MV-4-11 (cell line): ENCODE measurements at regions not wholly inside any gene's neighbourhood (a gene's known extent, or its start where the extent isn't known, plus 50 kb on each side); places are given as distances from the start of the nearest gene placed in this dataset.
A peak's percentile ranks its signal among the peaks of the same experiment; 100 is the strongest.
"Not testable (repeated sequence)": the region's sequence is repeated elsewhere in the genome, so short reads cannot be mapped to it uniquely, and the experiment has no call there.

Experiments
- DNase-seq: peaks from one replicate; lab custom pipeline; 2025; lab: John Stamatoyannopoulos, UW

DNA sequence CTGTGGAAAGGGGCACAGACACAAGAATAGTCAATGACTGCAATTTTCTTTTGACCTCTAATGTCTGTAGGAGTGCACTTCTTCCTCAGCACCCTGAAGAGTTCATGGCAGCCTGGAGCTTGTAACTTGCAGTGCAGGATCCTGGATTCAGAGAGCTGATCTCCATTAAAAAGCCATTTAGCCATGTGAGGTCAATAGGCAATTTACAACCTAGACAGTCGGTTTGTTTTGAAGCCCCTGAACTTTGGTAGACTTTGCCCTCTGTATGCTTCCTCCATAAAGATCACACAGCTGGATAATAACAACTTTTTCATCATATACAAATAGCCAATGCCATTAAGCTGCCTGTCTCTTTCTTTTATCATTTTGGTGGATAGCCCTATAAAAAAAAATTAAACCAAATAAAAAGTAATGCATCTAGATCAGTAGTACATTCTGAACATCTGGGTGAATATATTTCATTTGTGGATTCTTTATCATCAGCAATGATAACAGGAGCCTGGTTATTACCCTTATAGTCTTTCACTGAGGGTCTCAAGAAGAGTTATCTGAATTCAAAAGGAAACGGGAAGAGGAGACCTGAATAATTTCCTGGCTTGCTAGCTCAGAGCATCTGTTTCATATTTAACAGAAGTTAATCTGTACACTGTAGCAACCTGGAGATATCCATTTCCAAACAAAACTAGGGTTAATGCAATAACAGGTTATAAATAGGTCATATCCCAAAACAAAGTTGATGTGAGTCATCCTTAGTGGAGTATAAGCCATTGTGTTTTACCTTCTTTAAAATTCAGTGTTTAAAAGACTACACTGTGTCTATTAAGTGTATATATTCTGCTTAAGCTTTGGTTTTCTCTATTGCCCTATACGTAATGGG is 193.8 kb upstream of the ACTBL2 start:
- no peak for DNase-seq

DNA sequence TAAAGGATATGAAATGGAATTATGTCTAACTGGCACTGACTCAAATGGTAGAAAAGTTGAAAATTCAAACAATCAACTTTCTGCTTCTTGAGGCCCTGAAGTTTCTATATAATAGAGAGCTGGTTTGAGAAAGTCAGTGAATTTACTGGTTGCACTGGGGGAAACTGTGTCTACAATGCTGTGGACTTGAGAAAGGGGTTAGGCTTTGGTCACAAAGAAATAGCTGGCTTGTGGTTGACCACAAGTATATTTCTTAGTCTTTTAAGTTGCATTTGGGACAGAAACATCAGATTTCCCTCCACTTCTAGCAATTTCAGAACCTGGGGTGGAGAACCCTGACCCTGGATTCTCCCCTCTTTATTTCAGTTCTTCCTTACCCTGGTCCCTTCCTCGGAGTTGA is 192.6 kb upstream of the ACTBL2 start:
- peak; percentile 13 for DNase-seq

DNA sequence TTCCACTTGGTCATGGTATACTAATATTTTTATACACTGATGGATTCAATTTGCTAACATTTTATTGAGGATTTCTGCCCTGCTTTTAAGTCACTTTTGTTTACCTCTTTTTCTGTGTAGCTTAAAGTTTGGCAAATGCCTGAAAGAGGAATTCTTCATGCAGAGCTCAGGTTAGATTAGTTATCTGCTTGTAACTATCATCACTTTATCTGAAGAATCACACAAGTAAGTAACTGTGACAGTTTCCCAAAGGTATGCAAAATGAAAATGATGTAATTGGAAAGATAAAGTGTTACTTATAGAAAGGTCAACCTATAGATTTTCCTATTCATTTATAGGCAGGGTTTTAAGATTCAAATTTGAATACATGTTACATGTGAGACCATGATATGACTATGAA is 188.8 kb upstream of the ACTBL2 start:
- no peak for DNase-seq

DNA sequence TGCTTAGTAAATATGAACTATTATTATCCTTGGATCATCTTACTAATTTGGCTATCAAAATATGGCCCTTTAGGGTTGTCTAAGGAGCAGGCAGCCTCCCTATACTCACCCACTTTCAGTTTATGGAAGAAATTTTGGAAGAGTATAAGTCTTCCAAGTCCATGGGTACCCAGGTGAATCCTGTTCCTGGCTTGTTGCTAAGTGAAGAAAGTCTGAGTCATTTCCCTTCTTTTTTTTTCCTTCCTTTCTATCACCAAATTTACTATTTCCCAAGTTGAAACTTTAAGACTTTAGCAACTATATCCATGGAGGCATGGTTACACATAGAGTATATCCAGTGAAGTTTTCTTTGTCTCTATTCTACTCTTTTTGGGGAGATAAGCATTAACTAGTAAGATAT is 184.0 kb upstream of the ACTBL2 start:
- no peak for DNase-seq

DNA sequence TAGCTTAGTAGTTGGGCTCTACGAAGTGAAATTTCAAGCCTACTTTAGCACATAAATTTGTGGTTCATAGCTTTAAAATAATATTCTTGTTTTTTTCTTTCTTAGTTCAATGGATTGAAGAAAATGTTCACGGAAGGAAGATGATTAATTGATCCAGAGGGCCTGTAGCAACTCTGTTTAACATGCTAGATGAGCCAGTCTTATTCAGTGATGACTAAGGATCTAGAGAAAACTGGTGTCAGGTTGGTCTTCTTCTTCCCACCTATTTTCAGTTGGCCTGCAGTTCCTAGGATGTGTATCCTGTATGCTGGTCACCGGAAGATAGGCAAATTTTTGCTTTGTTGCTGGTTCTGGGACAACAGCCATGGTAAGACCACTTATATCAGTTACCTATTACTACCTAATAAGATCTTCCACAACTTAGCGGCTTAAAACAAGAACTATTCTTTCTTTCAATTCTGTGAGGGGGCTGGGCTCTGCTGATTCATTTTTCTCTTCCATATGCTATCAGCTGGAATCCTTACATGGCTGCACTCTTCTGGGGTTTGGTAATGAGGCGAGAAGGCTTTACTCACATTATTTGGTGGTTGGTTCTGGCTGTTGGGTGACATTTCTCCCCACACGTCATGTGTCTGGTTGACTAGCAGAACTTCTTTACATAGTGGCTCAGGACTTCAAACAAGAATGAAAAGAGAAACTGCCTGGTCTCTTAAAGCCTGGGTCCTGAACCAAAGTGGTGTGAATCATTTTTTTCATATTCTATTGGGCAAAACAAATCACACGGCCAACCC is 182.7 kb upstream of the ACTBL2 start:
- no peak for DNase-seq

DNA sequence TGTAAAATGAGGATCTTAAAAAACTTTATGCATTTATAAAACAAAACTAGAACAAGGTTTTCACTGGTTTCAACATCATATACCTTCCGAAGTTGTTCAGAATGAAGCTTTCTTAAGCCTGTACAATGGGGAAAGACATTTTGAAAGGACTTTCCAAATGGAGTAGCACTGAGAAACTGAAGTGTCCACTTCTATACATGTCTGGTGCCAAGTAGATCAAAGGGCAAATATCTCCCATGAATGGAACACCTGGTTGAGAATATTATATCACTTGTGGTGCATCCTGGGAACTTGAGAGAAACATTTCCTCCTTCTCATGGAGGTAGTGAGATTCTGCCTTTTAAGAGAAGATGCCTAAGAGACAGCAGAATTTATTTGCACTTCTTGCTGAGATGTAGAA is 182.1 kb upstream of the ACTBL2 start:
- DNase-seq, result no peak

DNA sequence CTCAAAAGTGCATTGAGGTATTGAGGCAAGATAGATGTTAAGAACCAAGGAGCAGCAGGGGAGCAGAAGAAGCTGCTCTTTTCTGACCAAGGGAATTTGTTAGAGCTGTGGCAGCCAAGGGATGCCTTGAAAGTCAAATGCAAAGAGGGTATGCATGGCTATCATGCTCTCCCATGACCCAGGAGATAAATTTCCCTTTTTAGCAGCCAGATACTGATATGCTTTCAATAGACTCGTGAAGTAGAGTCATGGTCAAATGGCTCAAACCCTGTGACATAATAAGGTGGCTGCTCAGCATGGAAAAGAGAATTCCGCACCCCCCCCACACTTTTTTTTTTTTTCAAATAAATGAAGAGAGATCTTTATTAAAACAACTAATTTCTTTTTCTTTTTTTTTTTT is 180.9 kb upstream of the ACTBL2 start:
- no peak for DNase-seq

DNA sequence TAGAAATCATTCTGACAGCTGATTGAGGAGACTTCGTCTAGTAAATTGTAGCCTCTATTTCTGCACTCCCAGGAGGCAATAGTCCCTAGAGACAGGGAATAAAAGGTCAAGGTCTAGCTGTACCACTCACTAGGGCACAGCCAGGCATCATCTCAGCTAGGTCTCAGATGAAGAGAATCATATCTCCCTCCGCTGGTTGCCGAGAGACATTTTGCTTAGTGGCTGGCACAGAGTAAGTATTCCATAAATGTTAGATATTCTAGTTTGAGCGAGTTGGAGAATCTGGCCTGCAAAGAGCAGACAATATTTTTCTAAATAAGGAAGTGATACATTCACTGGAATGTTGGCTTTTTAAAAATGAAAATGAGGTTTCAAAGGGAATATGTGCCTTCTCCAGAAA is 180.4 kb upstream of the ACTBL2 start:
- no peak for DNase-seq

DNA sequence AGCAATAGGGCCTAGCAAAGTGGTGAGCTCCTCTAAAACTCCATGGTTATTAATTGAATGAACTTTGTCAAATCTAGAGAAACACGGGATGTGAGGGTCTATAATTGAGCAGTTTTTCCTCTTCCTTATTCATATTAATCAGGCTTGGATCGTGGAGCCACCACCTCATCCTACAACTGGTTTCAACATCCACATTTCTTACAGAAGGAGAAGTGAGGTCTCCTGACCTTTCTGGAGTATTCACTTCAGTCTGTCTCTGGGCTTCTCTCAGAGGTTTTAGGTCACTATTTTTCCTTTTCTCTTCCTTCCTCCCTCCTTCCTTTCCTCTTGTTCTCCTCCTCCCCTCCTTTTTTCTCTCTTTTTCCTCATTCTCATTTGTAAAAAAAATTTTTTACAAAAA is 177.3 kb upstream of the ACTBL2 start:
- DNase-seq, result peak; percentile 58

DNA sequence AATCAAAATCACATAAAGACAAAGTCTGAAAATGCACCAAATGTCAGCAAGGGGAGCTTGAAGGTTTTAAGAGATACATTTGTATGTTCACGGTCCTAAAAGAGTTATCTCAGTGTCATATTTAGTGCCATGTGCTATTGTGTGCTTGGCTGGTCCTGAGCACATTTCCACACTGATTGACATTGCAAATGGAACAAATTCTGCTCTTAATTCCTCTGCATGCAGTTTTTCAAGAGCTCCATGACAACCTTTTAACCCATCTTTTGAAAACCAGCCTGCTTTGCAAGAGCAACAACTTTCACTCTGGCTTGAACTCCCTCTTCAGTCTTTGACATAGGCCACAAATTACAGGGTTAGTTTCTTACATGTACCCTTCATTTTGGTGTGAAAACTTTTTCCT is 175.4 kb upstream of the ACTBL2 start:
- DNase-seq, result no peak

DNA sequence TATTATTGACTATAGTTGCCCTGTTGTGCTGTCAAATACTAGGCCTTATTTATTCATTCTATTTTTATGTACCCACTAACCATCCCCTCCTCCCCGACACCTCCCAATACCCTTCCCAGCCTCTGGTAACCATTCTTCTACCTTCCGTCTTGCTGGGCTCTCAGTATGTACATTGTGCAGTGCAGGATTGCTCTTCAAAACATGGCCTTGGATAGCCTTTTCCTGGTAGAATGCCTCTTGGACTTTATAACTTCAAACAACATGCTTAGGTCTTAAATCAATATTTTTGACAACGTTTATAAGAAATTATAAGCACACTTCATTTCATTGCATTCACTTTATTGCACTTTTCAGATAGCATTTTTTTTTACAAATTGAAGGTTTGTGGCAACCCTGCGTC is 172.6 kb upstream of the ACTBL2 start:
- DNase-seq, result no peak

DNA sequence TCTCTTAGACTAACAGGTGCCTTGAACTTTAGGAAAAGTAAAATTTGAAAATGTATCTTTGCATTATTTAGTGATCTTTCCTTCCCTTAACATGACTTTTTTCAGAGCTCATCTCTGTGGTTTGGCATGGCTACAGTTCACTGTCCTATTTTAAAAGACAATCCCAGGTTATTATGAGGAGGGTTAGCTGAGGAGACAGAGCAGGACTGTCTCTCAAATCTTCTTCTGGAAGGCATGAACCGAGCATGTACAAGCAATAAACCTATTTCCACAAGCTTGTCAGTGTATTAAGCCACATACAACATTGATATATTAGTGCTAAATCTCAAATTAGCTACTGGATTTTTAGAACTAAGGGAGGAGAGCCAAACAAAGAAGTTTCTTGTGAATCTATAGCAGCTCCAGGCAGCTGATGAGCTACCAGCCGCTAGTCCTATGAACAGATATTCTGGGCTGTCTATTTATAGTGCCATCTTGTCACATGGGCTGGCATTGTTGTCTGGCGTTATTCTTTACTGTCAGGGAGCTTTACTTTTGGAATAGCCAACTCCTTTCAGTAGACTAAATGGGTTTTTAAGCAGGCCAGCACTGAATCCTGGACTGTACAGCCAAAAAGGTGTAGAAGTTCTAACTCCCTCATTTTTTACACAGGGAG is 171.2 kb upstream of the ACTBL2 start:
- DNase-seq, result no peak

DNA sequence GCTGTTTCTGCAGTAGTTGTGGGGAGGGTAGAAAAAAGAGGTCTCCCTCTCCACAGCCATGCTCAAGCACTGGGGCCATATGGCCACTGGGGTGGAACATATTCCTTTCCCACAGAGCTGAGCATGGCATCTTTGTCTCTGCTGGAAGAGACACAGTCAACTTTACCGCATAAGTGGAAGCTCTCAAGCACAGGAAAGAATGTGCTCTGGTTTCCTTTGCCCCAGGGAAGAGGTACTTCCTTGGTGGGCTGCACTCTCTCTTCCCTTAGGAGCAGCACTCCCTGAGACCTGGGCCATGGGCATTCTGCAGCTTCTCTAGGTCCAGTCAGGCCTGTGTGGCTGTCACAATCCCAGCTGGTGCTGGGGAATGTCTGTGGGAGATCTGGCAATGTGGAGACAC is 168.5 kb upstream of the ACTBL2 start:
- no peak for DNase-seq

DNA sequence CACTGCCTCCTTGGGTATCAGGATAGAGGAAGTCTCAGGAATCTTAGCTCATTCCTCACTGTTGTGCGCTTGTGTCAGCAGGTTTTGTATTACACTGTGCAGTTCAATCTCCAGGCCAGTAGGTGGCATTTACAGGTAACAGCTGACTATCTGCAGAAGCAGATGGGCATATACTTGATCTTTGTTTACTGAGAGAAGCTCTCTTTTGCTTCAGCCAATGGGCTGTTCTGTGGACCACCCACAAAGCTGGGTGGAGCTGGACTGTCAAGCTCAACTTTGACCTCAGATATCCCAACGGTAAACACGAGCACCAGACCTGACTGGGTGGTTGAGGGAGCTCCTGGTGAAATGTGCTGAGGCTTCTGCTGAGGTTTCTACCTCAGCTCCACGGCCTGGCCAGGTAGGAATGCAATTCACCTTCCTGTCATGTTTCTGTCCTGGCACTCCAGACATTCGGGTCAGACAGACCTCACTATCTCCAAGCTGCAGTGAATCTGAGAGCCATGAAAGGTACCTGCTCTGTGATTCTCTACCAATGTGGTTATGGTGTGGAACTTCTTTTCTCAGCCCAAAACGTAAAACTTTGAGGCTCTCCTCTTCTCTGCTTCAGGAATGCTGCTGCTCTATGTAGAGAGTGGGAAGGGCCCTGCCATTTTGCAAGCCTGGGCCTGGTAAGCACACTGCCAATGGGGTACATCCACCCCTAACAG is 167.9 kb upstream of the ACTBL2 start:
- peak; percentile 35 for DNase-seq

DNA sequence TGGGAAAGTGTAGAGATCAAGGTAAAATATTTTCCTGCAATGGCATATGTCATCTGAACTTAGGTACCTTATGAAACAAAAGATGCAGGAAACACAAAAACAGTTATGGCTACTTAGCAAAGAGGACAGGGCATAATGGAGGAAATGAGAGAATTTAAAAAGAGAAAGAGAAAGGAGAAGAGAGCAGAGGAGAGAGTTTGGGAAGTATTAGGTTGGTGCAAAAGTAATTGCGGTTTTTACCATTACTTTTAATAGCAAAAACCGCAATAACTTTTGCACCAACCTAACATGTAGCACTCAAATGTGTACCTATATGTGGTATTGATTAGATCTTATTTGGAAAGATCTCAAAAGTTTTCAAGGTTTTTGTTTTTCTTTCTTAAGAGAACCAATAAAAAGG is 160.1 kb upstream of the ACTBL2 start:
- no peak for DNase-seq

DNA sequence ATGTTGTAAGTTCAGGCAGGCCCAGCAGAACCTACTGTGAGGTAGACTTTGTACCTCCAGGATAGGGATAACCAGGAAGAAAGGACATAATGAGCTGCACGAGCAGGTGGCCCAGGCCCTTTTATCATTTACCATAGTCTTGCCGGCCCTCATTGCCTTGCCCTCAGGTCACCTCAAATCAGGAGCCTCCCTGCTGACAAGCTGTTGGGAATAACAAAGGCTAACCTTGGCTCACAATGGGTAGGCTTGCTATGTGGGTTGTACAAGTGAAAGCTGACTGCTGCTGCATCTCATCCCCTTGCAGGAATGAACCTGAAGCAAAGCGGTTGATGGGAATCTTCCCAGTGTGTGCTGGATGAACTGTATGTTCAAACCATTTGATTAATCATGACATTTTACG is 159.5 kb upstream of the ACTBL2 start:
- no peak for DNase-seq

DNA sequence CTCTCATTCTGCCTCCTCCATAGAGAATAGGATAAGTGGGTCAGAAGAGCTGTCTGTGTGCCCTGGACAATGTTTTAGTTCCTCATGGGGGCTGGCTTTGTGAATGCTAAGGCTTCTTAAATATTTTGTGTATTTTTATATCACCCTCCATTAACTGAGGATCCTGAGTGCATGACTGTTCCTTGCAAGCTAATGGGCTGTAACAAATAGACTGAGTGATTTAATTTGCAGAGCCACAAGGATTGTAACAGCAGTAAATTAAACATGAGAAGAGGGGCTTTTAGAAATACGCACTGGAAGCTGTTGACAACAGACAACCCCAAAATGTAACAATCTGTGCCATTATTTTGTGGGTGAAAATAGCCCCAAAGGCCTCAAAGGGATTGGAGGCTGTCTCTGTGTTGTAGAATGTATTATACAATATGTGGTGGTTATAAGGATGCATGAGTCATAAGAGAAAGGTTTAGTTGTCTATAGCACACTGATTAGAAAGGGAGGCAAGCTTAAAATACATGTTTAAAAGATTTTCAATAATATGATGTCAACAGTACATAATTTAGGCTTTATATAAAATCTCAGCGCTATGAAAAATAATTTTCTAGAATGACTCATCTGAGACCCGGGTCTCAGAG is 152.7 kb upstream of the ACTBL2 start:
- no peak for DNase-seq

DNA sequence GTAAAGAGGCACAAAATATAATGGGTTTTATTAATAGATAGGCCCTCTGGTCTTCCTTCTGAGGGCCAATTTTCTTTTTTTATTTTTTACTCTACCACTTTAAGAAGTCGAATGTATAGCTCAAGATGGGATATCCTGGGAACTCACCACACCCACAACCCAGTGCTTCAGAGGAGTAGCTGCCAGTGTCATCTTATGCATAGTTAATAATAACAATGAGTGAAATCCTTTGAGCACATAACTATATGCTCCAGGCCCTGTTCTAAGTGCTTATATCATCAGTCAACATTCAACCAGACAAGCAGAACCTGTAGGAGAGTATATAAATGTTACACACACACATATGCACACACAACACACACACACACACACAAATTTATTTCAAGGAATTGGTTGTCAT is 150.3 kb upstream of the ACTBL2 start:
- no peak for DNase-seq

DNA sequence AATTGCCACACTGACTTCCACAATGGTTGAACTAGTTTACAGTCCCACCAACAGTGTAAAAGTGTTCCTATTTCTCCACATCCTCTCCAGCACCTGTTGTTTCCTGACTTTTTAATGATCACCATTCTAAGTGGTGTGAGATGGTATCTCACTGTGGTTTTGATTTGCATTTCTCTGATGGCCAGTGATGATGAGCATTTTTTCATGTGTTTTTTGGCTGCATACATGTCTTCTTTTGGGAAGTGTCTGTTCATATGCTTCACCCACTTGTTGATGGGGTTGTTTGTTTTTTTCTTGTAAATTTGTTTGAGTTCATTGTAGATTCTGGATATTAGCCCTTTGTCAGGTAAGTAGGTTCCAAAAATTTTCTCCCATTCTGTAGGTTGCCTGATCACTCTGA is 148.5 kb upstream of the ACTBL2 start:
- DNase-seq, result not testable (repeated sequence)

DNA sequence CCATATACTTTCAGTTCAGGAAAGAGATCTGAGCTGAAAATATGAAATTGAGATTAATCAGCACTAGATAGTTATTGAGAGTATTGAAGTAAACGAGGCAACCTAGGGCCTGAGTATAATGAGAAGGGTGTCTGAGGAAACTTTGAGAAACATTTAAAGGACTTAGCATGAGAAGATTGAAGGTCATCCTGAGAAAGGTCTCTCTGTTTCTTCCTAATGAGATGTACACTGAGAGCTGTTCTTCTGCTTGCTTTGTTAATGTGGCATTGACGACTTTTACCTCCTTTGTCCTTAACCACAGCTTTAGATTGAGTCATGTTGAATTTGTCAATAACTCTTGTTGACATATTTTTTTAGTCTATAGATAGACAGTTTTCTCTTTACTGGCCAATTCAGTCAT is 145.1 kb upstream of the ACTBL2 start:
- DNase-seq, result no peak

DNA sequence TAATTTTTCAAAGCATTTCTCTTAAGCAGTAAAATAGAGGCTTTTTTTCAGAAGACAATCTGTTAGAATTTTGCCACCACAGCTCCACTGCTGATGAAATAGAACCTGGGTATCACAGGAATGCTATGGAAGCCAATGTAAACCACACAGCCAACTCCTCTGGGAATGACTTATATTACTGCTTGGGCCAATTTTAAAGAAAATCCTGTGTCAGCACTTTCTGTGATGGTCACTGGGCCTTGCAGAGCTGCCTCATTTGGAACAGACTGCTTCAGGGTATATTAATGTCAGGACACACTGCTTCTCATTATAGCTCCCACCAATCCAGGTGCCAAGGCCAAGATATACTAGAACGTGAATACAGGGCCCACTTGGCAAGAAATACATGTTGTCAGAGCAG is 144.1 kb upstream of the ACTBL2 start:
- DNase-seq, result no peak

DNA sequence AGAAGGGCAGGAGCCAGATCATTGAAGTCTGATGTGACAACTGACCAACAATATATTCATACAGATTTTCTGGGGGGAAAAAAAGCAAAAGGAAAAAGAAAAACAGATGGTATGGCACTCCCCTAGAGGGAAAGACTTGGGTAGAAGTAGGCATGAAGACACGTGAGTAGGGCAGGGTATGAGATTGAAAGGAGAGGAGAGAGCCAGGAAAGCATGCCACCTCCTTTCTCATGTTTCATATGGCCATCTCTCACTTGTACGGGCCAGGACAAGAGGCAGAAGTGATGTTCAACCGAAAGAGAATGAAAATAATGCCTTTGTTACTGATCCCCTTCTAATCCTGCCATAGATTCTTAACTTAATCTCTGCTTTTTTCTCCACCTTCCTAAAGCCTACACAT is 139.0 kb upstream of the ACTBL2 start:
- DNase-seq, result no peak
